SK-N-SH (cell line): ENCODE measurements at regions not wholly inside any gene's neighbourhood (a gene's known extent, or its start where the extent isn't known, plus 50 kb on each side); places are given as distances from the start of the nearest gene placed in this dataset.
"Not testable (repeated sequence)": the region's sequence is repeated elsewhere in the genome, so short reads cannot be mapped to it uniquely, and the experiment has no call there.

Source experiments
- CTCF ChIA-PET: fragments of 300-600, 350-600 bp; formaldehyde crosslinking; extraction: SDS; loops from one replicate; lab custom pipeline; 2021; lab: Yijun Ruan, JAX
- POLR2A ChIA-PET: fragments of 350-600 bp; sonication (Branson Sonifier 250); formaldehyde crosslinking; extraction: SDS; loops from one replicate; lab custom pipeline; 2020; ENCODE audit warnings: antibody characterized with exemption, inconsistent platforms; lab: Yijun Ruan, JAX
- DNase-seq: peaks from one replicate; pipeline ENCODE4 v3.0.0; 2012
- H2AFZ ChIP-seq: fragments of 200-600 bp; sonication (generic); 2 replicates; pipeline ENCODE4 v1.8.1; 2016; ENCODE audit warnings: antibody characterized with exemption, mild to moderate bottlenecking, low read depth
- H3F3A ChIP-seq: fragments of 200-600 bp; sonication (generic); replicated peaks from 2 replicates; pipeline ENCODE3; 2016; ENCODE audit warnings: antibody characterized with exemption, mild to moderate bottlenecking; ENCODE audit not compliant: insufficient read depth
- H3K27ac ChIP-seq, 2 experiments: fragments of 200-500 bp in 1 of 2; fragments of 200-600 bp in 1 of 2; sonication (Bioruptor generic) in 1 of 2; sonication (generic), shearing (Covaris generic) in 1 of 2; 2 replicates each; pipeline versions ENCODE4 v1.5.1 to v1.6.1; 2014 to 2016; ENCODE audit warnings: low read depth in 2 of 2, inconsistent platforms in 1 of 2, low read length in 1 of 2, mild to moderate bottlenecking in 1 of 2, mixed read lengths in 1 of 2
- H3K27me3 ChIP-seq: fragments of 200-600 bp; sonication (generic), shearing (Covaris generic); 2 replicates; pipeline ENCODE4 v1.6.1; 2016; ENCODE audit warnings: mixed run types; ENCODE audit not compliant: insufficient read depth
- H3K36me3 ChIP-seq, 2 experiments: fragments of 200-500 bp in 1 of 2; fragments of 200-600 bp in 1 of 2; sonication (Bioruptor generic) in 1 of 2; sonication (generic) in 1 of 2; replicated peaks in 1 of 2; 2 replicates each; pipeline versions ENCODE3 to v1.5.1; 2014 to 2016; ENCODE audit warnings: low read length in 1 of 2, mild to moderate bottlenecking in 1 of 2; ENCODE audit not compliant: insufficient read depth in 2 of 2, control insufficient read depth in 1 of 2
- H3K4me1 ChIP-seq, 2 experiments: fragments of 200-500 bp in 1 of 2; fragments of 200-600 bp in 1 of 2; sonication (Bioruptor generic) in 1 of 2; sonication (generic), shearing (Covaris generic) in 1 of 2; 2 replicates each; pipeline versions ENCODE4 v1.5.1 to v1.6.1; 2014 to 2016; ENCODE audit warnings: low read depth in 1 of 2, low read length in 1 of 2, mixed run types in 1 of 2; ENCODE audit not compliant: insufficient read depth in 2 of 2, control insufficient read depth in 1 of 2
- H3K4me2 ChIP-seq: fragments of 200-600 bp; sonication (generic), shearing (Covaris generic); 2 replicates; pipeline ENCODE4 v1.6.1; 2017; ENCODE audit warnings: mixed run types
- H3K4me3 ChIP-seq, 2 experiments: fragments of 200-500 bp in 1 of 2; fragments of 200-600 bp in 1 of 2; sonication (Bioruptor generic) in 1 of 2; sonication (generic), shearing (Covaris generic) in 1 of 2; 2 replicates each; pipeline versions ENCODE4 v1.5.1 to v1.8.1; 2014 to 2016; ENCODE audit warnings: low read depth in 2 of 2, inconsistent platforms in 1 of 2, low read length in 1 of 2, mild to moderate bottlenecking in 1 of 2, mixed read lengths in 1 of 2, moderate library complexity in 1 of 2
- H3K79me2 ChIP-seq: fragments of 200-600 bp; sonication (generic); 2 replicates; pipeline ENCODE4 v1.8.1; 2017; ENCODE audit warnings: mild to moderate bottlenecking; ENCODE audit not compliant: insufficient read depth
- H3K9ac ChIP-seq: fragments of 200-600 bp; sonication (generic); 2 replicates; pipeline ENCODE4 v1.6.1; 2017; ENCODE audit warnings: mixed run types
- H3K9me2 ChIP-seq: fragments of 200-600 bp; sonication (generic); 2 replicates; pipeline ENCODE4 v1.6.1; 2017; ENCODE audit warnings: mixed run types
- H3K9me3 ChIP-seq: fragments of 200-600 bp; sonication (generic); 2 replicates; pipeline ENCODE4 v1.6.1; 2017; ENCODE audit warnings: mixed run types, mild to moderate bottlenecking, moderate library complexity
- H4K20me1 ChIP-seq: fragments of 200-600 bp; sonication (generic); 2 replicates; pipeline ENCODE4 v1.6.1; 2017; ENCODE audit warnings: mild to moderate bottlenecking, mixed run types; ENCODE audit not compliant: insufficient read depth
- CHD2 ChIP-seq: fragments of 150-350 bp; IDR thresholded peaks from 2 replicates; pipeline ENCODE4 v1.6.1; 2018; ENCODE audit warnings: low read length; ENCODE audit not compliant: partially characterized antibody
- EP300 ChIP-seq, 2 experiments: IDR thresholded peaks; 2 replicates each; pipeline versions ENCODE4 v1.4.0 to v1.6.1; 2012; ENCODE audit warnings: borderline replicate concordance in 1 of 2, low read depth in 1 of 2, low read length in 1 of 2
- FOXM1 ChIP-seq: IDR thresholded peaks from 2 replicates; pipeline ENCODE4 v1.4.0; 2012; ENCODE audit warnings: low read depth, mild to moderate bottlenecking
- MEF2A ChIP-seq: IDR thresholded peaks from 2 replicates; pipeline ENCODE4 v1.4.0; 2012; ENCODE audit warnings: low read depth, borderline replicate concordance
- MXI1 ChIP-seq: IDR thresholded peaks from 2 replicates; pipeline ENCODE4 v1.6.1; 2012; ENCODE audit warnings: mild to moderate bottlenecking, low read depth, low read length, improper control_type of control experiment
- POLR2AphosphoS5 ChIP-seq: IDR thresholded peaks from 2 replicates; pipeline ENCODE4 v1.6.1; 2012; ENCODE audit warnings: low read depth, low read length
- RAD21 ChIP-seq: IDR thresholded peaks from 2 replicates; pipeline ENCODE4 v1.6.1; 2012; ENCODE audit warnings: mild to moderate bottlenecking, low read length
- RXRA ChIP-seq: IDR thresholded peaks from 2 replicates; pipeline ENCODE4 v1.4.0; 2012; ENCODE audit warnings: low read depth, mild to moderate bottlenecking, borderline replicate concordance
- TEAD4 ChIP-seq: IDR thresholded peaks from 2 replicates; pipeline ENCODE4 v1.4.0; 2012; ENCODE audit warnings: mild to moderate bottlenecking, borderline replicate concordance; ENCODE audit not compliant: insufficient read depth
- WGBS: methylation state at CpG from one replicate; pipeline ENCODE4 v1.1.6; 2017; ENCODE audit warnings: low lambda C conversion rate; 5-methylcytosine and 5-hydroxymethylcytosine counted together
- TF ChIP-seq, protein P1 (sequence below): IDR thresholded peaks from 2 replicates; pipeline ENCODE4 v1.6.1; 2012; ENCODE audit warnings: mild to moderate bottlenecking, low read depth, low read length, moderate library complexity
- TF ChIP-seq, protein P2 (sequence below): IDR thresholded peaks from 2 replicates; pipeline ENCODE4 v1.4.0; 2012; ENCODE audit warnings: low read depth, borderline replicate concordance

DNA sequence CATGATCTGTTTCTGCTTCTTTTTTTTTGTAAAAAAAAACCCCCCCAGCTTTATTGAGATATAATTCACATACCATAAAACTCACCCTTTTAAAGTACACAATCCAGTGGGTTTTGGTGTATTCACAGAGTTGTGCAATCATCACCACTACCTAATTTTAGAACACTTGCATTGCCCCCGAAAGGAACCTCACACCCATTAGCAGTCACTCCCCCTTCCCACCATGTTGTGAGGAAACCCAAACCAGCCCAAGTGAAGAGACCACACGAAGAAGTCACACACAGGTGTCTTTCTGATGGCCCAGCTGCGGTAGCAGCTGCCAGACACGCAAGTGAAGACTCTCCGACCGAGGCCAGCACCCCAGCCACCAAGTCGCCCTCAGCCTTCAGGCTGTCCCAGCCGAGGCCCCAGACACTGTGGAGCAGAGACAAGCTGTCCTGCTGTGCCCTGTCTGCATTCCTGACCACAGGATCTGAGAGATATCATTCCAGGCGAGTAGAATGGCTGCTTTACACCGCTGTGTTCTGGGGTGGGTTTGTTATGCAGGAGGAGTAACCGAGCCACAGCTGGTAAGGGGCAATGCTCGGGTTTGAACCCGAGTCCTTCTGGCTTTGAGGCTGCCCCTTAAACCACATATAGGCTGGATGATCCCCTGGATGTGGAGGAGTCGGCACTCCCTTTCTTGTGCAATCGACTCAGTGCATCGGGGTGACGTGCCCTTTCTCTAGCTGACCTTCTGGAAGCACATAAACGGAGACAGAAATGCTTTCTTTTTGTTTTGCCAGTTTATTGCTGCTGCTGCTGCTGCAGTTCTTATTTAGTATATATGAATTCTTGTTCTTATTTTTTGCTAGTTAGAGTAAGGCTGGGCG is 59.1 kb upstream of the PTPN1 start (continued):
- TF ChIP-seq, protein P1, sequence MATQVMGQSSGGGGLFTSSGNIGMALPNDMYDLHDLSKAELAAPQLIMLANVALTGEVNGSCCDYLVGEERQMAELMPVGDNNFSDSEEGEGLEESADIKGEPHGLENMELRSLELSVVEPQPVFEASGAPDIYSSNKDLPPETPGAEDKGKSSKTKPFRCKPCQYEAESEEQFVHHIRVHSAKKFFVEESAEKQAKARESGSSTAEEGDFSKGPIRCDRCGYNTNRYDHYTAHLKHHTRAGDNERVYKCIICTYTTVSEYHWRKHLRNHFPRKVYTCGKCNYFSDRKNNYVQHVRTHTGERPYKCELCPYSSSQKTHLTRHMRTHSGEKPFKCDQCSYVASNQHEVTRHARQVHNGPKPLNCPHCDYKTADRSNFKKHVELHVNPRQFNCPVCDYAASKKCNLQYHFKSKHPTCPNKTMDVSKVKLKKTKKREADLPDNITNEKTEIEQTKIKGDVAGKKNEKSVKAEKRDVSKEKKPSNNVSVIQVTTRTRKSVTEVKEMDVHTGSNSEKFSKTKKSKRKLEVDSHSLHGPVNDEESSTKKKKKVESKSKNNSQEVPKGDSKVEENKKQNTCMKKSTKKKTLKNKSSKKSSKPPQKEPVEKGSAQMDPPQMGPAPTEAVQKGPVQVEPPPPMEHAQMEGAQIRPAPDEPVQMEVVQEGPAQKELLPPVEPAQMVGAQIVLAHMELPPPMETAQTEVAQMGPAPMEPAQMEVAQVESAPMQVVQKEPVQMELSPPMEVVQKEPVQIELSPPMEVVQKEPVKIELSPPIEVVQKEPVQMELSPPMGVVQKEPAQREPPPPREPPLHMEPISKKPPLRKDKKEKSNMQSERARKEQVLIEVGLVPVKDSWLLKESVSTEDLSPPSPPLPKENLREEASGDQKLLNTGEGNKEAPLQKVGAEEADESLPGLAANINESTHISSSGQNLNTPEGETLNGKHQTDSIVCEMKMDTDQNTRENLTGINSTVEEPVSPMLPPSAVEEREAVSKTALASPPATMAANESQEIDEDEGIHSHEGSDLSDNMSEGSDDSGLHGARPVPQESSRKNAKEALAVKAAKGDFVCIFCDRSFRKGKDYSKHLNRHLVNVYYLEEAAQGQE = no peak
- TF ChIP-seq, protein P2, sequence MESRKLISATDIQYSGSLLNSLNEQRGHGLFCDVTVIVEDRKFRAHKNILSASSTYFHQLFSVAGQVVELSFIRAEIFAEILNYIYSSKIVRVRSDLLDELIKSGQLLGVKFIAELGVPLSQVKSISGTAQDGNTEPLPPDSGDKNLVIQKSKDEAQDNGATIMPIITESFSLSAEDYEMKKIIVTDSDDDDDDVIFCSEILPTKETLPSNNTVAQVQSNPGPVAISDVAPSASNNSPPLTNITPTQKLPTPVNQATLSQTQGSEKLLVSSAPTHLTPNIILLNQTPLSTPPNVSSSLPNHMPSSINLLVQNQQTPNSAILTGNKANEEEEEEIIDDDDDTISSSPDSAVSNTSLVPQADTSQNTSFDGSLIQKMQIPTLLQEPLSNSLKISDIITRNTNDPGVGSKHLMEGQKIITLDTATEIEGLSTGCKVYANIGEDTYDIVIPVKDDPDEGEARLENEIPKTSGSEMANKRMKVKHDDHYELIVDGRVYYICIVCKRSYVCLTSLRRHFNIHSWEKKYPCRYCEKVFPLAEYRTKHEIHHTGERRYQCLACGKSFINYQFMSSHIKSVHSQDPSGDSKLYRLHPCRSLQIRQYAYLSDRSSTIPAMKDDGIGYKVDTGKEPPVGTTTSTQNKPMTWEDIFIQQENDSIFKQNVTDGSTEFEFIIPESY = no peak
- TF ChIP-seq, all 33 proteins: peak for 0

DNA sequence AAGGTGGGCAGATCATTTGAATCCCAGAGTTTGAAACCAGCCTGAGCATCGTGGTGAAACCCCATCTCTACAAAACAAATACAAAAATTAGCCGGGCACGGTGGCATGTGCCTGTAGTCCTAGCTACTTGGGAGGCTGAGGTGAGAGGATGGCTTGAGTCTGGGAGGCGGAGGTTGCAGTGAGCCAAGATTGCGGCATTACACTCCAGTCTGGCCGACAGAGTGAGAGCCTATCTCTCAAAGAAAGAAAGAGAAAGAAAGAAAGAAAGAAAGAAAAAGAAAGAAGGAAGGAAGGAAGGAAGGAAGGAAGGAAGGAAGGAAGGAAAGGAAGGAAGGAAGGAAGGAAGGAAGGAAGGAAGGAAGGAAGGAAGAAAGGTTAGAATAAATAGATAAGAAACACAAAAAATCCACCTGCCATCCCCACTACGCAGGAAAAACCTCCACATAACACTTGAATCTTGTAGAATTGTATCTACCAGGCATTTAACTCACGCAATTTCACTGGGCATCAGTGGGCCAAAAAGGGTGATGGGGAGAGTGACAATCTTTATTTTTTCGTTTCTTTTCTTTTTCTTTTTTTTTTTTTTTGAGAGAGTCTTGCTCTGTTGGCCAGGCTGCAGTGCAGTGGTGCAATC is 58.3 kb upstream of the PTPN1 start:
- CTCF ChIA-PET = interaction anchor here (1.8 to 1.9 kb wide), 2 partner anchors 9 to 12 kb away, joined by 4 to 6 read pairs; no protein-coding TSS in a partner anchor
- H3F3A ChIP-seq, H3K36me3 ChIP-seq, H3K9ac ChIP-seq, H3K9me3 ChIP-seq, H4K20me1 ChIP-seq, H3K9me2 ChIP-seq, H3K79me2 ChIP-seq, H3K4me1 ChIP-seq, H2AFZ ChIP-seq, H3K27me3 ChIP-seq, POLR2A ChIA-PET, H3K27ac ChIP-seq, DNase-seq, H3K4me3 ChIP-seq, H3K4me2 ChIP-seq: not testable (repeated sequence)
- WGBS = 73% methylated on average over 9 of the region's 9 CpGs

DNA sequence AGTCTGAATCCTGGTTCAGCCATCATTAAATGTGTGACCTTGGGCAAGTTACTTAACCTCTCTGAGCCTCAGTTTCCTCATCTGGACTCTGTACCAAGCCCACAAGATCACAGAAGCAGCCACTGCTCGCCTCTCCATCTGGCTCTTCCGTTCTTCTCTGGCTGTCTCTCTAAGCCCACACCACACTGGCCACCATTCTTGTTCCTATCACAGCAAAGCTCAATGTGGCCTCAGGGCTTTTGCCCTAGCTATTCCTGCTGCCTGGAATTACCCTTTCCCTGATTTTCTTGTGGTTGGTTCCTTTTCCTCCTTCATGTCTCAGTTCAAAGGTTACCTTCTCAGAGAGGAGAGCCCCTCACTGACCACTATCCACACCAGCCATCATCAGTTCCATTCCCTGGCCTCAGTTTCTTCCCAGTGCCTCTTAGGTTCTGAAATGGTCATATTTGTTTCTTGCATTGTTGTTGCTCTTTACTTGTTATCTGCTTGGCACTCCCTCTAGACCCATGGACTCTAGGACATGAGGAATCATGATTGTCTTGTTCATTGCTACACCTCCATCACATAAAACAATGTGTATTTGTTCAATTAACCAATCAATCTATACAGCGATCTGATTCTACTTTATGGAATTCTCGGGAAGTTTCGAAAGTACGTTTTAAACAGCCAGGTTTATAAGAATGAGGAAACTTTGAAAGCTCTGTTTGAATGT is 56.5 kb upstream of the PTPN1 start:
- CTCF ChIA-PET = interaction anchor here (0.6 to 1.6 kb wide), 4 partner anchors 10 to 458 kb away, joined by 3 to 5 read pairs (median 5); no protein-coding TSS in a partner anchor

DNA sequence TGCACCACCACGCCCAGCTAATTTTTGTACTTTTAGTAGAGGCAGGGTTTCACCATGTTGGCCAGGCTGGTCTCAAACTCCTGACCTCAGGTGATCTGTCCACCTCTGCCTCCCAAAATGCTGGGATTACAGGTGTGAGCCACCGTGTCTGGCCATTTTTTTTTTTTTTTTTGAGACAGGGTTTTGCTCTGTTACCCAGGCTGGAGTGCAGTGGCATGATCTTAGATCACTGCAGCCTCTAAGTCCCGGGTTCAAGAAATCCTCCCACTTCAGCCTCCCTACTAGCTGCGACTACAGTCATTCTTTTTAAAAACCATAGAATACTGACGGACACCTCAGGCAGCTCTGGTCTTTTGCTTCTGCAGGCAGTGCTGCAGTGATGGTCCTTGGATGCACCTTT is 54.9 kb upstream of the PTPN1 start:
- H3K4me2 ChIP-seq, H3F3A ChIP-seq, H4K20me1 ChIP-seq, H2AFZ ChIP-seq, DNase-seq, H3K4me3 ChIP-seq, H3K9ac ChIP-seq, H3K9me2 ChIP-seq, H3K27me3 ChIP-seq, H3K9me3 ChIP-seq, POLR2A ChIA-PET, H3K4me1 ChIP-seq, H3K27ac ChIP-seq, H3K79me2 ChIP-seq, H3K36me3 ChIP-seq: not testable (repeated sequence)
- WGBS = 88% methylated on average over 5 of the region's 5 CpGs
- CTCF ChIA-PET = interaction anchor here (0.7 to 1.6 kb wide), 5 partner anchors 8 to 264 kb away, joined by 3 to 5 read pairs (median 3); no protein-coding TSS in a partner anchor

More for the DNA sequence above, 56.5 kb upstream of the PTPN1 start:
- POLR2A ChIA-PET = no interaction called here
- Histone ChIP-seq H3K9ac (no peak overlapping the region), H4K20me1 (no peaks in the 10 kb centered on the region), H3F3A (no peaks in the 10 kb centered on the region), H3K27me3 (no peaks in the 10 kb centered on the region; the same call in 1 of the 2 replicates), H3K4me3 (no peak overlapping the region), H3K79me2 (no peaks in the 10 kb centered on the region), H3K9me2 (no peaks in the 10 kb centered on the region), H3K4me2 (no peak overlapping the region), H3K27ac (no peak overlapping the region), H3K4me1 (peaks cover 0 to 4% of the 10 kb centered on the region in 2 experiments; a peak in 2 of 4 replicates), H3K9me3 (no peaks in the 10 kb centered on the region), H3K36me3 (no peaks in the 10 kb centered on the region), H2AFZ (no peak overlapping the region)
- DNase-seq = no peak
- TF ChIP-seq TEAD4 = no peak
- TF ChIP-seq MXI1 = no peak
- no peak for TF ChIP-seq MEF2A
- no peak for TF ChIP-seq RXRA
- no peak for TF ChIP-seq CHD2
- no peak for TF ChIP-seq POLR2AphosphoS5
- TF ChIP-seq FOXM1 = no peak
- TF ChIP-seq RAD21 = no peak
- TF ChIP-seq EP300 (IDR thresholded peaks at IDR 0.05; ENCODE audit: borderline replicate concordance in 1 of 2, low read depth in 1 of 2, low read length in 1 of 2) = no peak
- 71% methylated on average over 6 of the region's 6 CpGs for WGBS
